D721Med (cell line): ENCODE measurements at regions not wholly inside any gene's neighbourhood (a gene's known extent, or its start where the extent isn't known, plus 50 kb on each side); places are given as distances from the start of the nearest gene placed in this dataset.
A peak's percentile ranks its signal among the peaks of the same experiment; 100 is the strongest.

Experiments used
- DNase-seq: peaks from one replicate; pipeline ENCODE4 v3.0.0; 2011; ENCODE audit warnings: low spot score; ENCODE audit not compliant: insufficient read length
- FAIRE-seq: peaks from 2 replicates; lab custom pipeline; 2011; peaks lifted over from hg19 to GRCh38; lab: Jason Lieb, UNC
- TF ChIP-seq, protein P1 (sequence below): IDR thresholded peaks from 2 replicates; pipeline ENCODE4 v1.5.1; 2012; ENCODE audit warnings: mild to moderate bottlenecking, control low read depth; ENCODE audit not compliant: insufficient read depth; ENCODE audit errors: missing control alignments

DNA sequence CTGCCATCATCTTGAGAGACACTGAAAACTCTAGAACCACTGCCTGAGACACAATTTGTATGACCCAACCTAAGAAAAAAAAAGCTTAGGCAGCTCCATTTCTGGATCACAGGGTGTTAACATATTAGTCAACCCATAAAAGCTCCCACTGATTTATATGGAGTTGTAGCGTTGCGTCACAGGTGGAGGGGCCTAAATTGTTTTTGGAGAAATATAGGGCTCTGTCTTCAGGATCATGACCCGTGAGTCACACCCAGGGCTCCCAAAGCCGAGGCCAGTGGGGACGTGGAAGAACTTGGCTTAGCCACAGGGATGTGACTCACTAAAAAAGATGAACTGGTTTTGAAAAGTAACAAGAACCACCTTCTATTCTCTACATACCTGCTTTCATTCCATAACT, 116.5 kb upstream of the BMP2 start:
- TF ChIP-seq, protein P1, sequence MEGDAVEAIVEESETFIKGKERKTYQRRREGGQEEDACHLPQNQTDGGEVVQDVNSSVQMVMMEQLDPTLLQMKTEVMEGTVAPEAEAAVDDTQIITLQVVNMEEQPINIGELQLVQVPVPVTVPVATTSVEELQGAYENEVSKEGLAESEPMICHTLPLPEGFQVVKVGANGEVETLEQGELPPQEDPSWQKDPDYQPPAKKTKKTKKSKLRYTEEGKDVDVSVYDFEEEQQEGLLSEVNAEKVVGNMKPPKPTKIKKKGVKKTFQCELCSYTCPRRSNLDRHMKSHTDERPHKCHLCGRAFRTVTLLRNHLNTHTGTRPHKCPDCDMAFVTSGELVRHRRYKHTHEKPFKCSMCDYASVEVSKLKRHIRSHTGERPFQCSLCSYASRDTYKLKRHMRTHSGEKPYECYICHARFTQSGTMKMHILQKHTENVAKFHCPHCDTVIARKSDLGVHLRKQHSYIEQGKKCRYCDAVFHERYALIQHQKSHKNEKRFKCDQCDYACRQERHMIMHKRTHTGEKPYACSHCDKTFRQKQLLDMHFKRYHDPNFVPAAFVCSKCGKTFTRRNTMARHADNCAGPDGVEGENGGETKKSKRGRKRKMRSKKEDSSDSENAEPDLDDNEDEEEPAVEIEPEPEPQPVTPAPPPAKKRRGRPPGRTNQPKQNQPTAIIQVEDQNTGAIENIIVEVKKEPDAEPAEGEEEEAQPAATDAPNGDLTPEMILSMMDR = no peak
- DNase-seq = no peak
- FAIRE-seq = no peak

DNA sequence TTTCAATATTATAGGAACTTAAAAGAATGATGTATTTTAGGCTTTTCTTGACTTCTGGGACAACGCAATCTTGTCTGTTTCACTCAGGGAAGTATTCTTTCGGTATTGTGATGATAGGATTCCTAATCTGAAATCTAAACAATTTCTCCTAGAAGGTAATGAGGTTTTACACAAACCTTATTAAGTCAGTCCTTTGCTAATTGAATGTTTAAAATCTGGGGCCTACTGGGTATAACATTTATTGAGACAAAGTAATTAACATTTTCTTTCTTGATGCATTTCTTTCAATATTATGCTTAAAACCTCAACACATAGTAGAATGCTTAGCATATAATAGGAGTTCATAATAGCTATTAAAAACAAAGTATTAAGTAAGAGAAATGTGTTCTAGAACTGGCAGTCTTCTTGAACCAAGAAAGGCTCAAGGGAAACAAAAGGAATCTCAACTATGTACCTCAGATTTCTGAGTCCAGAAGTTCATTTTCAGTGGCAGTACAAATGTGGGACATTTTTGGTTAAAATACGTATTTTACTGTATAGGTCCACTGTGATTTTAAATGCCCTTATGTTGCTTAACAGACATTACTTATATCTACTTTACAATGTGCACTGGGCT, 121.4 kb upstream of the BMP2 start:
- TF ChIP-seq, protein P1 = no peak
- DNase-seq = no peak
- FAIRE-seq = no peak

DNA sequence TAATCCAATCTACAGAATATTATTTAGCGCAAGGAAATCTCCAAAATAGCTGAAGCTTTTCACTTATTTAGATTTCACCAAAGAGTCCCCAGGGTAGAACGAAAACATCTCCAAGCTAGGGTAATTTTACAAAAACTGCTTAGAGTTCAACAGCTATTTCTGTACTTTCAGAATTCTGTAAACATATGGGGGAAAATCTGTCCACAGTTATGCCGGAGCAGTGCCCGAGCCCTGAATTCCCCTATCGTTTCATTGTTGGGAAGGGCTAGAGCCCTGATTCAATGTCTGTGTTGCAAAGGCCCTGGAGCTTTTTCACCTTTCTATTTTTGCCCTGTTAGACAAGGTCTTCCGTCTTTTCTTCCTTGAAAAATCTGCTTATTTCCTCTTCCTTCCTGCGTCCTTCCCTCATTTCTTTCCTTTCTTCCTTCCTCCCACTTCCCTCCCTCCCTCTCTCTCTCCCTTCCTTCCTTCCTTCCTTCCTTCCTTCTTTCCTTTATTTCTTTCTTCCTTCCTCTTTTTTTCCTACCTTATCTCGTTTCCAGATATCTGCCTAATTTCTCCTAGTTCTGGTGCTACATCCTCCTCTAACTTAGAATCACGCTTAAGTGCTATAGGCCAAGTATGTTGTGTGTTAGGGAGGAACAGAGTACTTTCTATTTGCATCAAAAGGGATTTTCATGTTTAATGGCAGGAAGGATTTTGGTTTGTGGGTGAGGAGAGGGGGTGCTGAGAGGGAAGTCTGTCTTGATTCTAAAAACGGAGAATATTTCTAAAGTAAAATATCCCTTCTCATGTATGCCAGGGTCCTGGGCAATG, 122.5 kb upstream of the BMP2 start:
- DNase-seq (no peak), FAIRE-seq (no peak)
- TF ChIP-seq, protein P1 = no peak

DNA sequence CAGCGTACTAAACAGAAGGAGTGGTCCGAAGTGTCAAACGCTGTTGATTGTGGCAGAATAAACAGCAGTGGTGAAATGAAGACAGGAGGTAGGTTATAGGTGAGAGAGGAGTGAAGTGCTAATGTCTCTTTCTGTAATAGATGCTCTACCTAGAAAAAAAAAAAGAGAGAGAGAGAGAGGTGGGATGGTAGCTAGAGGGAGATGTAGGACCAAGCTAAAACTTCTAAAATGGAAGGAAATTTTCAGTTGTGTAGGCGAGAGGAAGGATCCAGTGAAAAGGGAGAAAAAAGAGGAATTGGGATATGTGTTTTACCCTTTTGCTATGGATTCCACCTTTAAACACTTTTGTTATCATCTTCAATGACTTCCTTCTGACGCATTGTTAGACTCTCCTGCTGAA, 126.5 kb upstream of the BMP2 start:
- FAIRE-seq (no peak), DNase-seq (no peak)
- TF ChIP-seq, protein P1 = no peak

DNA sequence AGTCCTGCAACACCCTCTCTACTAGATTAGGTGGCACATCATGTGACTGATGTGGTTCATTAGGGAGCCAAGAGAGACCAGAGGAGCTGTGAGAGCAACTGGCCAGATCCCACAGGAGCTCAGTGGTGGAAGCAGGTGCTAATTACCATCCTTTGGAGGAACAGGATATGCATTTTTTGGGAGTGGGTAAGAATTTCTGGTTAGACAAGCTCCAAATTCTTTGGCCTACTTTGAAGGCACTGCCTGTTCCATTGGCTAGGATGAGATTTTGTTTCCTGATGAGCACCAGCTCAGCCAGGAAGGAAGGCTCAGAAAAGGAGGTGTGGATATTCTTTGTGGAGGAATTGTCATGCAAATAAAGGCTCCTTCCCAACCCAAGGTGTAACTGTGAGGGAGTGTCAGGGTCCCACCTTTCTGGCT, 130.3 kb upstream of the BMP2 start:
- TF ChIP-seq, protein P1 = no peak

DNA sequence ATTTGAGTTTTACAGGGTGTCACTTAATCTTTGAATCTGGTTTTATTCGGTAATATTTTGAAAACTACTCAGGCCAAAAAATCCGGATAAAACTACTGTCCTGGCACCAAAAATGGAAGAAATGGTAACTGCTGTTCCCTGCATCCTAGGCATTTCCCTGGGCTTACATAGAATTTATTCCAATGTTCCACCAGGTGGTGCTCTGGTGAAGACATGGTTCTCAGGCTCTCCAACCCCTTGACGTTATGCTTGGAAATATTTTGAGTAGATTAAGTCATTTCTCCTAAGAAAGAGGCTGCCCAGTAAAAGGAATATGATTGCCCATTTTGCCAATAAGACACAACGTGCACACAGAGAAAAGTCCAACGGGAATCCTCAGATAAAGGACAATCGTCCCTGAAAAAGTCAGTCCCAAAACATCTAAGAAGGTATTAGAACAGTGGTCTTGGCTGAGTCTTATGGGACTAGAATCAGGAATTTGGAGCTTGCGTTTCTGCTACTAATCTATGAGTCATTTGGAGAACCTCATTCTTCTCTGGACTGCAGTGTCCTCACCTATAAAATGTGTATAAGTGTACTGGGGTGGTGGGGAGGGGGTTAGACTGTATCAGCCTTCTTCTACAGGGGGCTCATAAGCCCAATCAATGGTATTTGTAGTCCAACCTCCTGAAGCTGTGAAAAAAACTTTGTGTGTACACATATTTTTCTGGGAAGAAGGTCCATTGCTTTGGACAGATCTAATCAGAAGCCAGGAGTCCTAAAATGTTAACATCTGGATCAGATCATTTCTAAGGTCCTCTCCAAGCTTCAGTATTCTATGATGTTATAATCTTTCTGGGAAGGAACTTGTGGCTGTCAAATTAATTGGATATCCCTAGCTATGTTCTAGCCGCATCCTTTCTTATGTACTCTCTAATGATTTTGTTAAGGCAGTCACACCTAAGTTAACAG, 131.0 kb upstream of the BMP2 start:
- DNase-seq (no peak), FAIRE-seq (no peak)
- TF ChIP-seq, protein P1 = peak; percentile 49

More for the DNA sequence above, 130.3 kb upstream of the BMP2 start:
- no peak for DNase-seq
- FAIRE-seq = no peak
